Brain microvascular endothelial cell (primary cell): ENCODE measurements at regions not wholly inside any gene's neighbourhood (a gene's known extent, or its start where the extent isn't known, plus 50 kb on each side); places are given as distances from the start of the nearest gene placed in this dataset.
"Not testable (repeated sequence)": the region's sequence is repeated elsewhere in the genome, so short reads cannot be mapped to it uniquely, and the experiment has no call there.

ENCODE experiments used
- DNase-seq: peaks from one replicate; pipeline ENCODE4 v3.0.0-alpha.2; 2020
- H3K27ac ChIP-seq: fragments of 250-450 bp; sonication (Bioruptor Pico); 2 replicates; pipeline ENCODE4 v1.5.1; 2020; ENCODE audit warnings: mild to moderate bottlenecking, moderate library complexity
- H3K27me3 ChIP-seq: fragments of 250-450 bp; sonication (Bioruptor Pico); replicated peaks from 2 replicates; pipeline ENCODE4 v1.5.1; 2020; ENCODE audit warnings: mild to moderate bottlenecking
- H3K36me3 ChIP-seq: fragments of 250-450 bp; sonication (Bioruptor Pico); replicated peaks from 2 replicates; pipeline ENCODE4 v1.5.1; 2020; ENCODE audit warnings: mild to moderate bottlenecking
- H3K4me3 ChIP-seq: 2 replicates; pipeline ENCODE4 v1.5.1; 2011; ENCODE audit warnings: low read depth, mild to moderate bottlenecking, control low read depth, low read length, moderate library complexity
- CTCF ChIP-seq: IDR thresholded peaks from 2 replicates; pipeline ENCODE4 v1.5.1; 2011; ENCODE audit warnings: low read depth, mild to moderate bottlenecking, moderate library complexity, low read length, control low read depth, inconsistent platforms; ENCODE audit errors: missing control alignments
- in situ Hi-C: cut with HindIII; loops from 2 replicates; pipeline ENCODE4 v1.10.0; 2017; ENCODE audit warnings: low sequenced_read_pairs, low pct_ligation_motif_present

DNA sequence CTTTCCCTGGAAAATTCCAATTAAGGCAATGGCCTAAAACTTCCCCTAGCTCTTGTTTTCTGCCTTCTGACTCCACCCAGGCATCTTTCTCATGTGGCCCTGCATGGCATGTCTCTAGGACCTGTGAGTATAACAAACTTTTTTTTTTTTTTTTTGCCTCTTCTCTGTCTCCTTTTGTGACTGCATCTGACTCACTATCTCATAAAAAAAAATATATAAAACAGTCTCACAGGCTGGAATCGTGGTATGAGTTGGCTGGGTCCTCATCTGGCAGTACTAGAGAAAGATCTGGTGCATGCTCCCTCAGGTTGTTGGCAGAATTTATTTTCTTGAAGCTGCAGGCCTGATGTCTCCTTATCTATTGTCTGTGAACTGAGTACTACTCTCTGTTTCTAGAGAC is 313.9 kb downstream of the TECRL start:
- in situ Hi-C loops, result no loop called here
- Histone ChIP-seq H3K27ac (no peak overlapping the region), H3K36me3 (no peaks in the 10 kb centered on the region), H3K4me3 (no peak overlapping the region), H3K27me3 (no peaks in the 10 kb centered on the region)
- TF ChIP-seq CTCF, result no peak
- no peak for DNase-seq

DNA sequence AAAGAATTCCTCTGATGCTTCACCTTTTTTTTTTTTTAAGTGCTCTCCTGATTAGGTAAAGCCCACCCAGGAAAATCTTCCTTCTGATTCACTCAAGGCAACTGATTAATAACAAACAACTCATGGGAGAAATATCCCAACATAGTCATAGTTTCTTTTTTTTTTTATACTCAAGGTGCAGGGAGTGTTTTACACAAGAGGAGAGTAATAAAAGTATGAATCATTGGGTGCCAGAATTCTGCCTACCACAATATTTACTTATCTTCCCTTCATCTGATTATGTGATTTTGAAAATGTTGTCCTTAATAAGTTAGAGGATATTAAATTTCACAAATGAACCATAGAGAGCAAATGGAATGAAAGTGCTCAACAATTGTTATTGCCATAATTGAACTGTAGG is 329.9 kb downstream of the TECRL start:
- in situ Hi-C loops, result no loop called here
- H3K4me3 ChIP-seq, result no peak overlapping the region
- H3K36me3 ChIP-seq, result no peaks in the 10 kb centered on the region
- no peak overlapping the region for H3K27ac ChIP-seq
- H3K27me3 ChIP-seq, result no peaks in the 10 kb centered on the region
- DNase-seq, result no peak
- TF ChIP-seq CTCF, result no peak

DNA sequence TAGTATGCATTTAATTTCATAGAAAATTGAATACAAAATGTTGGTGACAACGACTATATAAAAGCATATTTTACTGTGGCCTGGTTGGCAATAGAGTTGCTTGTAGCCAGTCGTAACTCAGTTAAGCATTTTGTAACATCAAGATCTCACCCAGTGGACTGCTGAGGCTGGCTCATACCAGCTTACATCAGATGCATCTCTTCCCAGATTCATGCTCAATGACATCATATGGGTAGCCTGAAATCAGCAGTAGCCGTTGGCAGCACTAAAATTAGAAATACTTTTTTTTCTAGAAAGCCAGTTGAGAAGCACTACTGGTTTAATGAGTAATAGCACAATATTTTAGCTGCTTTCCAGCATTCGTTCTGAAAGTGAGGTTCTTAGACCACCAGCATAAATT is 341.2 kb downstream of the TECRL start:
- TF ChIP-seq CTCF, result no peak
- Histone ChIP-seq H3K36me3 (no peaks in the 10 kb centered on the region), H3K4me3 (no peak overlapping the region), H3K27ac (no peak overlapping the region), H3K27me3 (no peaks in the 10 kb centered on the region)
- in situ Hi-C loops, result no loop called here
- DNase-seq, result no peak

- no peak for TF ChIP-seq CTCF
- H3K27me3 ChIP-seq, result no peaks in the 10 kb centered on the region
- H3K27ac ChIP-seq, result no peak overlapping the region
- in situ Hi-C loops, result no loop called here
- H3K36me3 ChIP-seq, result no peaks in the 10 kb centered on the region
- no peak for DNase-seq
- H3K4me3 ChIP-seq, result no peak overlapping the region
Measured at GRCh38 chr4:64062991-64063390, 346.3 kb downstream of the TECRL start.

DNA sequence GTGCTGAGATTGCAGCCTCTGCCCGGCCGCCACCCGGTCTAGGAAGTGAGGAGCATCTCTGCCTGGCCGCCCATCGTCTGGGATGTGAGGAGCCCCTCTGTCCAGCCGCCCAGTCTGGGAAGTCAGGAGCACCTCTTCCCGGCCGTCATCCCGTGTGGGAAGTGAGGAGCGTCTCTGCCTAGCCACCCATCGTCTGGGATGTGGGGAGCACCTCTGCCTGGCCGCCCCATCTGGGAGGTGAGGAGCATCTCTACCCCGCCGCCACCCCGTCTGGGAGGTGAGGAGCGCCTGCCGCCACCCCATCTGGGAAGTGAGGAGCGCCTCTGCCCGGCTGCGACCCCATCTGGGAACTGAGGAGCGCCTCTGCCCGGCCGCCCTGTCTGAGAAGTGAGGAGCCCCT is 372.2 kb downstream of the TECRL start:
- H3K36me3 ChIP-seq, DNase-seq, H3K4me3 ChIP-seq, H3K27me3 ChIP-seq, H3K27ac ChIP-seq, in situ Hi-C loops: not testable (repeated sequence)

- Histone ChIP-seq H3K27me3 (no peaks in the 10 kb centered on the region), H3K4me3 (no peak overlapping the region), H3K36me3 (no peaks in the 10 kb centered on the region), H3K27ac (no peak overlapping the region)
- DNase-seq, result no peak
- no peak for TF ChIP-seq CTCF
- in situ Hi-C loops, result no loop called here
Measured at GRCh38 chr4:64022560-64022959, 386.7 kb downstream of the TECRL start.
